K562 (cell line): ENCODE measurements at regions not wholly inside any gene's neighbourhood (a gene's known extent, or its start where the extent isn't known, plus 50 kb on each side); places are given as distances from the start of the nearest gene placed in this dataset.

Source experiments
- ARNT ChIP-seq, 2 experiments: fragments of 450-650 bp; IDR thresholded peaks; 2 replicates each; pipeline ENCODE4 v1.6.1; 2016; ENCODE audit warnings: mild to moderate bottlenecking in 1 of 2
- DPF2 ChIP-seq: fragments of 450-650 bp; IDR thresholded peaks from 2 replicates; pipeline ENCODE4 v1.6.1; 2016
- ELF1 ChIP-seq: fragments of 200-800 bp; sonication (Bioruptor generic); IDR thresholded peaks from 2 replicates; pipeline ENCODE4 v1.6.1; 2016; ENCODE audit warnings: missing genetic modification characterization, missing compliant biosample characterization
- FOXA3 ChIP-seq, 2 experiments: fragments of 450-650 bp in 1 of 2; sonication (generic) in 1 of 2; formaldehyde crosslinking; IDR thresholded peaks in 1 of 2; conservative IDR thresholded peaks in 1 of 2; 2 replicates each; pipeline versions ENCODE4 v1.4.0 to v1.8.0; 2020 to 2022; ENCODE audit warnings: mild to moderate bottlenecking in 2 of 2, missing genetic modification reagents in 1 of 2
- GABPA ChIP-seq: fragments of 200-800 bp; sonication (Bioruptor generic); conservative IDR thresholded peaks from 2 replicates; pipeline ENCODE4 v1.6.1; 2016; ENCODE audit warnings: low read depth, missing genetic modification characterization, missing compliant biosample characterization
- GATAD2A ChIP-seq: fragments of 450-650 bp; IDR thresholded peaks from 2 replicates; pipeline ENCODE4 v1.6.1; 2017
- HIVEP1 ChIP-seq: fragments of 250-450 bp; sonication (Bioruptor Pico); IDR thresholded peaks from 2 replicates; pipeline ENCODE4 v1.4.0; 2020; ENCODE audit warnings: mild to moderate bottlenecking
- KLF10 ChIP-seq: fragments of 250-450 bp; sonication (Bioruptor Pico); IDR thresholded peaks from 2 replicates; pipeline ENCODE4 v1.6.1; 2021; ENCODE audit warnings: matching md5 sums
- MAZ ChIP-seq, 2 experiments: fragments of 450-650 bp in 1 of 2; sonication (generic) in 1 of 2; formaldehyde crosslinking; IDR thresholded peaks in 1 of 2; conservative IDR thresholded peaks in 1 of 2; 2 replicates each; pipeline versions ENCODE4 v1.4.0 to v1.5.0; 2020; ENCODE audit warnings: mild to moderate bottlenecking in 1 of 2, missing genetic modification reagents in 1 of 2
- NCOA1 ChIP-seq: fragments of 450-650 bp; IDR thresholded peaks from 2 replicates; pipeline ENCODE4 v1.6.1; 2016; ENCODE audit warnings: low read depth
- PRPF4 ChIP-seq: fragments of 200-400 bp; formaldehyde crosslinking; IDR thresholded peaks from one replicate; pipeline ENCODE4 v1.6.1; 2017; ENCODE audit warnings: low read length, low read depth, mild to moderate bottlenecking; ENCODE audit not compliant: insufficient read depth, poor library complexity, severe bottlenecking
- RFX5 ChIP-seq: IDR thresholded peaks from 2 replicates; pipeline ENCODE4 v1.6.1; 2011; ENCODE audit warnings: low read depth, mild to moderate bottlenecking, improper control_type of control experiment, low read length
- RREB1 ChIP-seq: fragments of 250-450 bp; sonication (Bioruptor Pico); IDR thresholded peaks from 2 replicates; pipeline ENCODE4 v1.4.0; 2020
- STAT5A ChIP-seq: IDR thresholded peaks from 2 replicates; pipeline ENCODE4 v1.6.1; 2012; ENCODE audit warnings: low read length, inconsistent platforms, borderline replicate concordance
- TBL1XR1 ChIP-seq, 2 experiments: IDR thresholded peaks; 2 replicates each; pipeline ENCODE4 v1.6.1; 2012; ENCODE audit warnings: improper control_type of control experiment in 2 of 2, low read length in 2 of 2, mild to moderate bottlenecking in 1 of 2
- TCF7 ChIP-seq: sonication (generic); IDR thresholded peaks from 2 replicates; pipeline ENCODE4 v1.6.1; 2016; ENCODE audit warnings: antibody characterized with exemption, borderline replicate concordance
- TRIM28 ChIP-seq: fragments of 450-650 bp; IDR thresholded peaks from 2 replicates; pipeline ENCODE4 v1.6.1; 2017
- VEZF1 ChIP-seq: fragments of 200-800 bp; sonication (Bioruptor generic); IDR thresholded peaks from 2 replicates; pipeline ENCODE4 v1.6.1; 2017; ENCODE audit warnings: missing genetic modification characterization, missing compliant biosample characterization
- ZC3H8 ChIP-seq: fragments of 450-650 bp; IDR thresholded peaks from 2 replicates; pipeline ENCODE4 v1.6.1; 2017
- ZNF146 ChIP-seq: IDR thresholded peaks from one replicate; pipeline ENCODE4 v1.6.1; 2018; ENCODE audit warnings: missing compliant biosample characterization; ENCODE audit not compliant: unreplicated experiment
- ZNF232 ChIP-seq: sonication (generic); formaldehyde crosslinking; IDR thresholded peaks from 2 replicates; pipeline ENCODE4 v1.8.0; 2022; ENCODE audit warnings: mild to moderate bottlenecking, missing genetic modification reagents
- ZNF3 ChIP-seq: fragments of 250-450 bp; sonication (Bioruptor Pico); IDR thresholded peaks from 2 replicates; pipeline ENCODE4 v1.5.0; 2021; ENCODE audit warnings: mild to moderate bottlenecking, moderate library complexity

- TF ChIP-seq STAT5A = 0 out of 2 replicates have a peak, but pooled peaks have one; percentile 8
- TF ChIP-seq ZNF232 (CRISPR knock-in tag) = no peak
- TF ChIP-seq ARNT (IDR thresholded peaks at IDR 0.05) = peak; percentile 34 to 45; a peak in 1 of 4 replicates
- 0 out of 4 replicates have a peak, but pooled peaks have one; percentile 42 to 89 for TF ChIP-seq TBL1XR1 (IDR thresholded peaks at IDR 0.05; ENCODE audit: low read length in 2 of 2)
- TF ChIP-seq TCF7 = no peak
- TF ChIP-seq VEZF1 (CRISPR knock-in tag) = peak; percentile 27; the same call in 1 of the 2 replicates
- TF ChIP-seq TRIM28 = peak; percentile 72; the same call in 1 of the 2 replicates
- TF ChIP-seq ELF1 = peak; percentile 38
- TF ChIP-seq NCOA1 = no peak
- TF ChIP-seq HIVEP1 (CRISPR knock-in tag) = no peak
- TF ChIP-seq RREB1 (CRISPR knock-in tag) = no peak
- no peak for TF ChIP-seq ZNF3 (CRISPR knock-in tag)
- TF ChIP-seq GATAD2A = peak; percentile 74; the same call in 1 of the 2 replicates
- TF ChIP-seq GABPA (tag) = no peak
- TF ChIP-seq KLF10 (CRISPR knock-in tag) = no peak
- no peak for TF ChIP-seq FOXA3 (CRISPR knock-in tag; conservative IDR thresholded peaks at IDR 0.05 in 1 of 2, IDR thresholded peaks at IDR 0.05 in 1 of 2)
- peak; percentile 41; the same call in 1 of the 2 replicates for TF ChIP-seq DPF2
- peak in 1 of 2 experiments; percentile 66; a peak in 2 of 4 replicates for TF ChIP-seq MAZ (CRISPR knock-in tag; conservative IDR thresholded peaks at IDR 0.05 in 1 of 2, IDR thresholded peaks at IDR 0.05 in 1 of 2)
- peak; percentile 15; the same call in 1 of the 2 replicates for TF ChIP-seq RFX5
- TF ChIP-seq ZNF146 = no peak
- no peak for TF ChIP-seq PRPF4
- TF ChIP-seq ZC3H8 = no peak
These were observed 68.5 kb upstream of the ZNF184 start (continued) for GRCh38 chr6:27541212-27541932.
